Keratinocyte (primary cell): ENCODE measurements at regions not wholly inside any gene's neighbourhood (a gene's known extent, or its start where the extent isn't known, plus 50 kb on each side); places are given as distances from the start of the nearest gene placed in this dataset.

Experiments used
- EZH2 ChIP-seq: IDR thresholded peaks from one replicate; pipeline ENCODE4 v1.6.1; 2012; ENCODE audit warnings: inconsistent platforms, mild to moderate bottlenecking, low read length, moderate library complexity
- TF ChIP-seq, protein P1 (sequence below), 3 experiments: IDR thresholded peaks in 1 of 3; conservative IDR thresholded peaks in 1 of 3; optimal IDR thresholded peaks in 1 of 3; 2 replicates in 2 of 3; 3 replicates in 1 of 3; pipeline versions ENCODE3 to v1.5.1; 2011; ENCODE audit warnings: low read length in 3 of 3, mild to moderate bottlenecking in 3 of 3, moderate library complexity in 2 of 3, control low read depth in 1 of 3, inconsistent platforms in 1 of 3; ENCODE audit not compliant: insufficient read depth in 2 of 3; ENCODE audit errors: extremely low read depth in 1 of 3

DNA sequence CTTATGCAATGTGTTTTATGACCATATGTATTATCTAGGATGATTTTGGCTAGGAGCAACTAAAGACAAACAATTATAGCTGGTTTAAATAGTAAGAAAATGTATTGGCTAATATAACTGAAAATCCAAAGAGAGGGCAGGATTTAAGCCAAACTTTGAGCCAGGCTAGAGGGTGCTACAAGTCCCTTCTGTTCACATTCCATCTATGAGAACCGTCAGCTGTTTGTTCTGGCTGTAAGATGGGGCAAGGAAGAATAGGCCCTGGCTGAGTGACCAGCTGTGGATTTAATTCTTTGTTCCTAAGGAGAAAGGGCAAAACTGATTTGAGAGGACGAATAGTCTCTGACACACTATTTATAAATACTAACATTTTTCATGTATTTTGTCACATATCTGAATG, 79.2 kb upstream of the UGT8 start:
- TF ChIP-seq, protein P1, sequence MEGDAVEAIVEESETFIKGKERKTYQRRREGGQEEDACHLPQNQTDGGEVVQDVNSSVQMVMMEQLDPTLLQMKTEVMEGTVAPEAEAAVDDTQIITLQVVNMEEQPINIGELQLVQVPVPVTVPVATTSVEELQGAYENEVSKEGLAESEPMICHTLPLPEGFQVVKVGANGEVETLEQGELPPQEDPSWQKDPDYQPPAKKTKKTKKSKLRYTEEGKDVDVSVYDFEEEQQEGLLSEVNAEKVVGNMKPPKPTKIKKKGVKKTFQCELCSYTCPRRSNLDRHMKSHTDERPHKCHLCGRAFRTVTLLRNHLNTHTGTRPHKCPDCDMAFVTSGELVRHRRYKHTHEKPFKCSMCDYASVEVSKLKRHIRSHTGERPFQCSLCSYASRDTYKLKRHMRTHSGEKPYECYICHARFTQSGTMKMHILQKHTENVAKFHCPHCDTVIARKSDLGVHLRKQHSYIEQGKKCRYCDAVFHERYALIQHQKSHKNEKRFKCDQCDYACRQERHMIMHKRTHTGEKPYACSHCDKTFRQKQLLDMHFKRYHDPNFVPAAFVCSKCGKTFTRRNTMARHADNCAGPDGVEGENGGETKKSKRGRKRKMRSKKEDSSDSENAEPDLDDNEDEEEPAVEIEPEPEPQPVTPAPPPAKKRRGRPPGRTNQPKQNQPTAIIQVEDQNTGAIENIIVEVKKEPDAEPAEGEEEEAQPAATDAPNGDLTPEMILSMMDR (optimal IDR thresholded peaks at IDR 0.05 in 1 of 3, IDR thresholded peaks at IDR 0.05 in 1 of 3, conservative IDR thresholded peaks at IDR 0.05 in 1 of 3; ENCODE audit: extremely low read depth in 1 of 3, insufficient read depth in 2 of 3, low read length in 3 of 3): no peak
- no peak for TF ChIP-seq EZH2
